Left forelimb (tissue), 1 donor: ENCODE measurements at regions not wholly inside any gene's neighbourhood (a gene's known extent, or its start where the extent isn't known, plus 50 kb on each side); places are given as distances from the start of the nearest gene placed in this dataset.
"Not testable (repeated sequence)": the region's sequence is repeated elsewhere in the genome, so short reads cannot be mapped to it uniquely, and the experiment has no call there.

Experiments
- DNase-seq: peaks from one replicate; pipeline ENCODE4 v3.0.0-alpha.2; 2018; ENCODE audit warnings: low spot score

GRCh38 chr6:156601152-156602065 is 175.8 kb upstream of the ARID1B start:
- DNase-seq = no peak

- no peak for DNase-seq
Observed at GRCh38 chr6:156600678-156601077, 176.5 kb upstream of the ARID1B start.

GRCh38 chr6:156599978-156600590 is 177.1 kb upstream of the ARID1B start:
- no peak for DNase-seq

GRCh38 chr6:156599366-156599765 is 177.8 kb upstream of the ARID1B start:
- DNase-seq = no peak

- DNase-seq = no peak
Observed at GRCh38 chr6:156598855-156599180, 178.4 kb upstream of the ARID1B start.

GRCh38 chr6:156598071-156598854 is 178.9 kb upstream of the ARID1B start:
- no peak for DNase-seq

- no peak for DNase-seq
Observed at GRCh38 chr6:156597095-156597494, 180.1 kb upstream of the ARID1B start.

- DNase-seq = no peak
Observed at GRCh38 chr6:156595476-156595875, 181.7 kb upstream of the ARID1B start.

GRCh38 chr6:156593893-156594292 is 183.3 kb upstream of the ARID1B start:
- DNase-seq = no peak

GRCh38 chr6:156593127-156593526 is 184.1 kb upstream of the ARID1B start:
- DNase-seq = no peak

GRCh38 chr6:156590482-156590881 is 186.7 kb upstream of the ARID1B start:
- DNase-seq = no peak

- DNase-seq = no peak
Observed at GRCh38 chr6:156589281-156589680, 187.9 kb upstream of the ARID1B start.

GRCh38 chr6:156587751-156588301 is 189.4 kb upstream of the ARID1B start:
- DNase-seq = no peak

GRCh38 chr6:156587071-156587470 is 190.1 kb upstream of the ARID1B start:
- DNase-seq = no peak

- no peak for DNase-seq
Observed at GRCh38 chr6:156585859-156586258, 191.3 kb upstream of the ARID1B start.

- not testable (repeated sequence) for DNase-seq
Observed at GRCh38 chr6:156584121-156584520, 193.1 kb upstream of the ARID1B start.

- no peak for DNase-seq
Observed at GRCh38 chr6:156583083-156583482, 194.1 kb upstream of the ARID1B start.

GRCh38 chr6:156582509-156582992 is 194.6 kb upstream of the ARID1B start:
- no peak for DNase-seq

GRCh38 chr6:156579564-156579963 is 197.6 kb upstream of the ARID1B start:
- DNase-seq = no peak

- DNase-seq = no peak
Observed at GRCh38 chr6:156577749-156578148, 199.4 kb upstream of the ARID1B start.

GRCh38 chr6:156575361-156575760 is 201.8 kb upstream of the ARID1B start:
- no peak for DNase-seq

GRCh38 chr6:156564807-156565149 is 212.4 kb upstream of the ARID1B start:
- DNase-seq = no peak
